DND-41 (cell line): ENCODE measurements at regions not wholly inside any gene's neighbourhood (a gene's known extent, or its start where the extent isn't known, plus 50 kb on each side); places are given as distances from the start of the nearest gene placed in this dataset.

Source experiments
- ATAC-seq: fragments of 200-7000 bp; cut with Tn5 transposase; 3 replicates; pipeline ENCODE4 v1.9.1; 2021; ENCODE audit warnings: low read depth; ENCODE audit not compliant: insufficient read depth
- DNase-seq: peaks from one replicate; pipeline ENCODE4 v3.0.0-alpha.2; 2020
- H2AFZ ChIP-seq: 2 replicates; pipeline ENCODE4 v1.6.0; 2012; ENCODE audit warnings: low read depth, low read length
- H3K27ac ChIP-seq: 2 replicates; pipeline ENCODE4 v1.5.1; 2012; ENCODE audit warnings: low read length, inconsistent platforms
- H3K27me3 ChIP-seq: fragments of 200-600 bp; sonication (generic); 2 replicates; pipeline ENCODE4 v1.6.0; 2012; ENCODE audit warnings: low read length, mild to moderate bottlenecking, inconsistent platforms; ENCODE audit not compliant: insufficient read depth, poor library complexity
- H3K36me3 ChIP-seq: 2 replicates; pipeline ENCODE4 v1.5.1; 2012; ENCODE audit warnings: low read length, inconsistent platforms; ENCODE audit not compliant: insufficient read depth
- H3K4me1 ChIP-seq: 2 replicates; pipeline ENCODE4 v1.5.1; 2012; ENCODE audit warnings: mild to moderate bottlenecking, low read length; ENCODE audit not compliant: insufficient read depth
- H3K4me2 ChIP-seq: 2 replicates; pipeline ENCODE4 v1.6.0; 2012; ENCODE audit warnings: mild to moderate bottlenecking, moderate library complexity, low read length, inconsistent platforms; ENCODE audit not compliant: insufficient read depth
- H3K4me3 ChIP-seq, 2 experiments: fragments of 200-600 bp in 1 of 2; shearing (Covaris generic) in 1 of 2; 2 replicates each; pipeline ENCODE4 v1.5.1; 2012 to 2016; ENCODE audit warnings: inconsistent platforms in 2 of 2, low read length in 2 of 2, mild to moderate bottlenecking in 2 of 2, low read depth in 1 of 2, moderate library complexity in 1 of 2
- H3K79me2 ChIP-seq: 2 replicates; pipeline ENCODE4 v1.6.0; 2012; ENCODE audit warnings: low read length, inconsistent platforms; ENCODE audit not compliant: insufficient read depth
- H3K9ac ChIP-seq: 2 replicates; pipeline ENCODE4 v1.6.0; 2012; ENCODE audit warnings: low read depth, mild to moderate bottlenecking, inconsistent platforms, low read length, moderate library complexity
- H3K9me3 ChIP-seq: 2 replicates; pipeline ENCODE4 v1.5.1; 2012; ENCODE audit warnings: low read length, moderate library complexity, mild to moderate bottlenecking, inconsistent platforms; ENCODE audit not compliant: insufficient read depth, severe bottlenecking
- H4K20me1 ChIP-seq: 2 replicates; pipeline ENCODE4 v1.6.0; 2012; ENCODE audit warnings: low read length; ENCODE audit not compliant: insufficient read depth
- CTCF ChIP-seq: IDR thresholded peaks from 2 replicates; pipeline ENCODE4 v1.5.1; 2012; ENCODE audit warnings: borderline replicate concordance, low read length, moderate library complexity, mild to moderate bottlenecking; ENCODE audit not compliant: poor library complexity, severe bottlenecking; ENCODE audit errors: extremely low read depth
- EZH2 ChIP-seq: IDR thresholded peaks from 3 replicates; pipeline ENCODE4 v1.6.1; 2012; ENCODE audit warnings: borderline replicate concordance, low read depth, mild to moderate bottlenecking, moderate library complexity, low read length, inconsistent platforms; ENCODE audit not compliant: severe bottlenecking

- peaks cover 4% of the 10 kb centered on the region for H3K27me3 ChIP-seq
- no peak overlapping the region for H3K27ac ChIP-seq
- ATAC-seq: no peak
- DNase-seq: no peak
- H4K20me1 ChIP-seq: no peaks in the 10 kb centered on the region
- H3K4me3 ChIP-seq: no peak overlapping the region
- H3K9ac ChIP-seq: no peak overlapping the region
- no peak overlapping the region for H2AFZ ChIP-seq
- H3K4me1 ChIP-seq: no peaks in the 10 kb centered on the region
- no peaks in the 10 kb centered on the region for H3K79me2 ChIP-seq
- H3K4me2 ChIP-seq: no peak overlapping the region
- H3K9me3 ChIP-seq: no peaks in the 10 kb centered on the region
- TF ChIP-seq CTCF (no peak), EZH2 (no peak)
- no peaks in the 10 kb centered on the region for H3K36me3 ChIP-seq
These were observed 191.3 kb upstream of the MYL2 start for GRCh38 chr12:111111681-111112080.

GRCh38 chr12:111110556-111110955, 190.2 kb upstream of the MYL2 start:
- Histone ChIP-seq H3K9me3 (no peaks in the 10 kb centered on the region), H3K36me3 (no peaks in the 10 kb centered on the region), H3K4me3 (no peak overlapping the region), H3K79me2 (no peaks in the 10 kb centered on the region), H3K9ac (no peak overlapping the region), H2AFZ (no peak overlapping the region), H3K4me1 (no peaks in the 10 kb centered on the region), H3K4me2 (no peak overlapping the region), H4K20me1 (no peaks in the 10 kb centered on the region), H3K27ac (no peak overlapping the region), H3K27me3 (peaks cover 4% of the 10 kb centered on the region)
- TF ChIP-seq EZH2: no peak
- TF ChIP-seq CTCF: no peak
- no peak for ATAC-seq
- DNase-seq: no peak

- Histone ChIP-seq H3K27ac (no peak overlapping the region), H3K4me1 (no peaks in the 10 kb centered on the region), H3K36me3 (no peaks in the 10 kb centered on the region), H3K4me3 (no peak overlapping the region), H3K9ac (no peak overlapping the region), H3K79me2 (no peaks in the 10 kb centered on the region), H2AFZ (no peak overlapping the region), H4K20me1 (no peaks in the 10 kb centered on the region), H3K4me2 (no peak overlapping the region), H3K27me3 (peaks cover 4% of the 10 kb centered on the region), H3K9me3 (no peaks in the 10 kb centered on the region)
- DNase-seq: no peak
- no peak for TF ChIP-seq EZH2
- TF ChIP-seq CTCF: no peak
- ATAC-seq: no peak
These were observed 188.3 kb upstream of the MYL2 start for GRCh38 chr12:111108726-111109125.

- H3K4me3 ChIP-seq: no peak overlapping the region
- no peaks in the 10 kb centered on the region for H4K20me1 ChIP-seq
- no peaks in the 10 kb centered on the region for H3K36me3 ChIP-seq
- TF ChIP-seq EZH2: no peak
- H3K27me3 ChIP-seq: peaks cover 4% of the 10 kb centered on the region
- no peak overlapping the region for H3K4me2 ChIP-seq
- no peak overlapping the region for H2AFZ ChIP-seq
- no peak overlapping the region for H3K27ac ChIP-seq
- H3K9ac ChIP-seq: no peak overlapping the region
- no peaks in the 10 kb centered on the region for H3K4me1 ChIP-seq
- H3K79me2 ChIP-seq: no peaks in the 10 kb centered on the region
- ATAC-seq (no peak), DNase-seq (no peak)
- no peaks in the 10 kb centered on the region for H3K9me3 ChIP-seq
These were observed 187.2 kb upstream of the MYL2 start for GRCh38 chr12:111107392-111108178.
